Astrocyte (in vitro differentiated cells and primary cell): ENCODE measurements at regions not wholly inside any gene's neighbourhood (a gene's known extent, or its start where the extent isn't known, plus 50 kb on each side); places are given as distances from the start of the nearest gene placed in this dataset.

Experiments used
- DNase-seq: peaks from one replicate; pipeline ENCODE4 v3.0.0-alpha.2; 2010; ENCODE audit warnings: low read depth
- FAIRE-seq: peaks from 2 replicates; lab custom pipeline; 2011; peaks lifted over from hg19 to GRCh38; lab: Jason Lieb, UNC
- H2AFZ ChIP-seq: 2 replicates; pipeline ENCODE4 v1.6.0; 2012; ENCODE audit warnings: low read depth, low read length, inconsistent platforms
- H3K27ac ChIP-seq: 2 replicates; pipeline ENCODE4 v1.5.1; 2011; ENCODE audit warnings: low read depth, low read length, inconsistent platforms
- H3K27me3 ChIP-seq: 2 replicates; pipeline ENCODE4 v1.6.0; 2011; ENCODE audit warnings: low read length, inconsistent platforms; ENCODE audit not compliant: insufficient read depth
- H3K36me3 ChIP-seq: 2 replicates; pipeline ENCODE4 v1.5.1; 2011; ENCODE audit warnings: low read length, inconsistent platforms; ENCODE audit not compliant: insufficient read depth
- H3K4me1 ChIP-seq: 2 replicates; pipeline ENCODE4 v1.5.1; 2011; ENCODE audit warnings: low read length, inconsistent platforms; ENCODE audit not compliant: insufficient read depth
- H3K4me2 ChIP-seq: 2 replicates; pipeline ENCODE4 v1.6.0; 2012; ENCODE audit warnings: low read length, inconsistent platforms
- H3K4me3 ChIP-seq: 2 replicates; pipeline ENCODE4 v1.5.1; 2011; ENCODE audit warnings: low read depth, mild to moderate bottlenecking, low read length, inconsistent platforms; ENCODE audit not compliant: insufficient read depth
- H3K79me2 ChIP-seq: 2 replicates; pipeline ENCODE4 v1.6.0; 2012; ENCODE audit warnings: mild to moderate bottlenecking, low read length, inconsistent platforms; ENCODE audit not compliant: insufficient read depth
- H3K9ac ChIP-seq: 2 replicates; pipeline ENCODE4 v1.6.0; 2012; ENCODE audit warnings: mild to moderate bottlenecking, low read length, inconsistent platforms
- H3K9me3 ChIP-seq: 2 replicates; pipeline ENCODE4 v1.5.1; 2012; ENCODE audit warnings: low read depth, mild to moderate bottlenecking, low read length, inconsistent platforms; ENCODE audit not compliant: insufficient read depth
- H4K20me1 ChIP-seq: 2 replicates; pipeline ENCODE4 v1.6.0; 2012; ENCODE audit warnings: low read length, inconsistent platforms; ENCODE audit not compliant: insufficient read depth
- H3K27ac Mint-ChIP-seq: one replicate; pipeline ENCODE4 v1.8.0; 2021; ENCODE audit warnings: mild to moderate bottlenecking, mixed read lengths; ENCODE audit not compliant: unreplicated experiment
- H3K27me3 Mint-ChIP-seq: one replicate; pipeline ENCODE4 v1.8.0; 2021; ENCODE audit warnings: low read depth, mixed read lengths; ENCODE audit not compliant: unreplicated experiment
- H3K36me3 Mint-ChIP-seq: one replicate; pipeline ENCODE4 v1.8.0; 2021; ENCODE audit warnings: low read depth, mixed read lengths; ENCODE audit not compliant: unreplicated experiment
- H3K4me1 Mint-ChIP-seq: one replicate; pipeline ENCODE4 v1.8.0; 2021; ENCODE audit warnings: low read depth, mixed read lengths; ENCODE audit not compliant: unreplicated experiment
- H3K4me3 Mint-ChIP-seq: one replicate; pipeline ENCODE4 v1.8.0; 2021; ENCODE audit warnings: mild to moderate bottlenecking, moderate library complexity, mixed read lengths; ENCODE audit not compliant: unreplicated experiment
- H3K9me3 Mint-ChIP-seq: one replicate; pipeline ENCODE4 v1.8.0; 2021; ENCODE audit warnings: mild to moderate bottlenecking, mixed read lengths; ENCODE audit not compliant: unreplicated experiment
- EZH2 ChIP-seq: IDR thresholded peaks from 2 replicates; pipeline ENCODE4 v1.6.1; 2012; ENCODE audit warnings: mild to moderate bottlenecking, low read length, inconsistent platforms; ENCODE audit not compliant: insufficient read depth
- TF ChIP-seq, protein P1 (sequence below): IDR thresholded peaks from 2 replicates; pipeline ENCODE4 v1.5.1; 2011; ENCODE audit warnings: low read depth, mild to moderate bottlenecking, inconsistent platforms, low read length, moderate library complexity; ENCODE audit not compliant: insufficient read depth

DNA sequence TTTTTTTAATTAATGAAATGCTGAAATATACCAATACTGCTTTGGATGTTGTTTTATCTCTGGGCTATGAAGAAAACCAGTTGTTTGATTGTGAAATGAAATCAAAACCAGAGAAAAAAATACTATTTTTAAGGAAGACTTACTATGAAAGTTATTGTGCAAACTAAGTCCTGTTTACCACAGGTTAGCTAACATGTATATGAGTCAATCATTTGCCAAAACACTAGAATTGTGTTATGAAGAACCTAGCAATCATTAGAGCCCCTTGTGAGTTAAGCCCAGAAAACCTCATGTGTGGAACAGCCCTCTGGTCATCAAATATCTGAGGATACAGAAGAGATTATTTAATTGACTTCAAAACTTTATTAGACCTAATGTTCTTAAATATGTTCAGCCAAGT lies 83.7 kb downstream of the FAT3 start:
- Mint-ChIP-seq H3K9me3 (no peaks in the 10 kb centered on the region), H3K36me3 (no peaks in the 10 kb centered on the region), H3K4me3 (no peak overlapping the region), H3K27ac (no peak overlapping the region), H3K4me1 (peaks cover 32% of the 10 kb centered on the region), H3K27me3 (no peaks in the 10 kb centered on the region)
- no peak overlapping the region for H3K27ac ChIP-seq
- H2AFZ ChIP-seq = no peak overlapping the region
- no peaks in the 10 kb centered on the region for H3K27me3 ChIP-seq
- TF ChIP-seq, protein P1, sequence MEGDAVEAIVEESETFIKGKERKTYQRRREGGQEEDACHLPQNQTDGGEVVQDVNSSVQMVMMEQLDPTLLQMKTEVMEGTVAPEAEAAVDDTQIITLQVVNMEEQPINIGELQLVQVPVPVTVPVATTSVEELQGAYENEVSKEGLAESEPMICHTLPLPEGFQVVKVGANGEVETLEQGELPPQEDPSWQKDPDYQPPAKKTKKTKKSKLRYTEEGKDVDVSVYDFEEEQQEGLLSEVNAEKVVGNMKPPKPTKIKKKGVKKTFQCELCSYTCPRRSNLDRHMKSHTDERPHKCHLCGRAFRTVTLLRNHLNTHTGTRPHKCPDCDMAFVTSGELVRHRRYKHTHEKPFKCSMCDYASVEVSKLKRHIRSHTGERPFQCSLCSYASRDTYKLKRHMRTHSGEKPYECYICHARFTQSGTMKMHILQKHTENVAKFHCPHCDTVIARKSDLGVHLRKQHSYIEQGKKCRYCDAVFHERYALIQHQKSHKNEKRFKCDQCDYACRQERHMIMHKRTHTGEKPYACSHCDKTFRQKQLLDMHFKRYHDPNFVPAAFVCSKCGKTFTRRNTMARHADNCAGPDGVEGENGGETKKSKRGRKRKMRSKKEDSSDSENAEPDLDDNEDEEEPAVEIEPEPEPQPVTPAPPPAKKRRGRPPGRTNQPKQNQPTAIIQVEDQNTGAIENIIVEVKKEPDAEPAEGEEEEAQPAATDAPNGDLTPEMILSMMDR = no peak
- no peak for TF ChIP-seq EZH2
- H3K36me3 ChIP-seq = no peaks in the 10 kb centered on the region
- H3K79me2 ChIP-seq = no peaks in the 10 kb centered on the region
- H3K9me3 ChIP-seq = no peaks in the 10 kb centered on the region
- DNase-seq = no peak
- no peak overlapping the region for H3K4me3 ChIP-seq
- no peak overlapping the region for H3K9ac ChIP-seq
- no peak for FAIRE-seq
- H3K4me2 ChIP-seq = no peak overlapping the region
- no peaks in the 10 kb centered on the region for H4K20me1 ChIP-seq
- peaks cover 7% of the 10 kb centered on the region for H3K4me1 ChIP-seq

DNA sequence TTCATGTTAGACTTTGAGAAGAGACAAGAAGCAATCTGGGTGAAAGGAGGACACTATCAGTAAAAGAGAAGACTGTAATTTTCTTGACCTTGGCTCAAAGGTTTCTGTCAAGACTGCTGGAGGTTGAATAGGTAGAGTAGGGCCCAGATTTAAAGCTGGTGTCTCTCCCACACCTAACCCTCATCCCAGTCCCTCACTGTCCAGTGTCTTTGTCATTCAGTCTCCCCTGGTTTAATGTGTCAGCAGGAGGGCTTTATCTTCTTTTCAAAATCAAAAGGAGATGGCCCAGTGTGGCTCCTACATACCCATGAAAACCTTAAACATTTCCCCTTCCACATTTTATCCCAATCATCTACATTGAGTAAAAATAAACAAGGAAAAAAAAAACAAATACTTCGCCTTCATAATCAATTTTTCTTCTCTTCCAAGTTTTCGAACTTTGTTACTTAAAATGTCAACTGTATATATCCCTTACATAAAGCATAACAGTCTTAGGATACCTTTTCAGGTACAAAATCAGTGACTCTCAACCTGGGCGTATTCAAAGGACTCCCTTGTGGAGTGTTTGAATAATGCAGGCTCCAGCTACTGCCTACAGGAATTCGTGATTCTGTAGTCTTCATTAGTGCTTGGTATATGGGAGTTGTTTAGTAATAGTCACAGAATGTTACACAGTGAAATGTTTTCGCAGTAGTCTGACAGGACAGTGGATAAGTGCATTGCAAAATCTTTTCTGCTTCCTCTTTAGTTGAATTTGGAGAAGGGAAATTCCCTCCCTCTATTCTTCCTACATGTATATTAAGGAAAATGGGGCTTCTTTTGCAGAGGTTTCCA lies 87.2 kb downstream of the FAT3 start:
- no peaks in the 10 kb centered on the region for H3K27me3 ChIP-seq
- no peaks in the 10 kb centered on the region for H3K9me3 ChIP-seq
- H3K27ac ChIP-seq = no peak overlapping the region
- no peaks in the 10 kb centered on the region for H3K79me2 ChIP-seq
- TF ChIP-seq, protein P1 = no peak
- no peak for TF ChIP-seq EZH2
- DNase-seq (no peak), FAIRE-seq (no peak)
- H3K4me1 Mint-ChIP-seq = peaks cover 45% of the 10 kb centered on the region
- no peak overlapping the region for H3K4me3 ChIP-seq
- H3K36me3 Mint-ChIP-seq = no peaks in the 10 kb centered on the region
- no peaks in the 10 kb centered on the region for H3K36me3 ChIP-seq
- no peak overlapping the region for H3K4me3 Mint-ChIP-seq
- H3K9me3 Mint-ChIP-seq = no peaks in the 10 kb centered on the region
- H2AFZ ChIP-seq = no peak overlapping the region
- H3K27me3 Mint-ChIP-seq = no peaks in the 10 kb centered on the region
- H3K4me1 ChIP-seq = peaks cover 7% of the 10 kb centered on the region
- no peak overlapping the region for H3K4me2 ChIP-seq
- H3K9ac ChIP-seq = no peak overlapping the region
- no peaks in the 10 kb centered on the region for H4K20me1 ChIP-seq
- no peak overlapping the region for H3K27ac Mint-ChIP-seq

DNA sequence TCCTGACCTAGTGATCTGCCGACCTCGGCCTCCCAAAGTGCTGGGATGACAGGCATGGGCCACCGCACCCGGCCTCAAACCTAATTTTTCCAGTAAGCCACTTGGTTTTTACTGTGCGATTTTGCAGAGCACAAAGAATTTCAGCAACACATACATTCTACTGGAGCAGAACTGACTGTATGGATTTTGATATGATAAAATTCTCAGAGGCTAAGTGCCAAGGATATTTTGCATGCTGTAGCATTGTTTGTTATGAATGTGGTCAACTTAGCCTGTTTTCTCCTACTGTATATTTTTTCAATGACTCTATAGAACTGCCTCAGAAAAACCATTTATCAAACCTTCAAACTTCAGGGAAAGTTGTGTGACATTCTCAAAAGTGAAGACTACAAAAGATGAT lies 89.2 kb downstream of the FAT3 start:
- H3K4me2 ChIP-seq = no peak overlapping the region
- FAIRE-seq (no peak), DNase-seq (no peak)
- Mint-ChIP-seq H3K27me3 (no peaks in the 10 kb centered on the region), H3K36me3 (no peaks in the 10 kb centered on the region), H3K4me3 (no peak overlapping the region), H3K9me3 (no peaks in the 10 kb centered on the region), H3K4me1 (peaks cover 39% of the 10 kb centered on the region), H3K27ac (no peak overlapping the region)
- no peaks in the 10 kb centered on the region for H3K27me3 ChIP-seq
- no peaks in the 10 kb centered on the region for H3K36me3 ChIP-seq
- no peaks in the 10 kb centered on the region for H3K79me2 ChIP-seq
- H3K4me3 ChIP-seq = no peak overlapping the region
- H3K27ac ChIP-seq = no peak overlapping the region
- H3K9ac ChIP-seq = no peak overlapping the region
- H4K20me1 ChIP-seq = no peaks in the 10 kb centered on the region
- H3K4me1 ChIP-seq = peaks cover 3% of the 10 kb centered on the region
- TF ChIP-seq EZH2 = no peak
- no peaks in the 10 kb centered on the region for H3K9me3 ChIP-seq
- H2AFZ ChIP-seq = no peak overlapping the region
